Mucosa of descending colon (tissue), 3 donors: ENCODE measurements at regions not wholly inside any gene's neighbourhood (a gene's known extent, or its start where the extent isn't known, plus 50 kb on each side); places are given as distances from the start of the nearest gene placed in this dataset.
A peak's percentile ranks its signal among the peaks of the same experiment; 100 is the strongest.
"Not testable (repeated sequence)": the region's sequence is repeated elsewhere in the genome, so short reads cannot be mapped to it uniquely, and the experiment has no call there.

Experiments used
- ATAC-seq: fragments of 200-7000 bp; cut with Tn5 transposase; one replicate; pipeline ENCODE4 v1.9.1; 2020; ENCODE audit warnings: mild to moderate bottlenecking, moderate library complexity
- DNase-seq, 3 donors: peaks; one replicate each; pipeline ENCODE4 v3.0.0-alpha.2; 2020
- H3K36me3 ChIP-seq: fragments of 200-600 bp; one replicate; pipeline ENCODE4 v1.8.0; 2021; ENCODE audit warnings: low read depth, mild to moderate bottlenecking
- H3K4me1 ChIP-seq: fragments of 200-600 bp; one replicate; pipeline ENCODE4 v1.8.0; 2021; ENCODE audit warnings: low read depth, mild to moderate bottlenecking
- H3K4me3 ChIP-seq: fragments of 200-600 bp; one replicate; pipeline ENCODE4 v1.8.0; 2021; ENCODE audit warnings: mild to moderate bottlenecking
- H3K9me3 ChIP-seq: fragments of 200-600 bp; one replicate; pipeline ENCODE4 v1.8.0; 2021; ENCODE audit warnings: mild to moderate bottlenecking
- CTCF ChIP-seq: fragments of 200-600 bp; IDR thresholded peaks from one replicate; pipeline ENCODE4 v1.8.0; 2022; ENCODE audit warnings: antibody characterized with exemption, mild to moderate bottlenecking
- intact Hi-C, 2 donors: fragments of 100-400 bp; cut with DNase I in 1 of 2; cut with micrococcal nuclease in 1 of 2; formaldehyde crosslinking; loops; one replicate each; pipeline versions ENCODE4 v1.11.0 to v1.11.1; 2022; cut with DNase I, micrococcal nuclease
- donor health status: DM: no; HTN: no; CAD: no; lungs with moderate emphysema.
- donor health status: DM: no; HTN: no; CAD: no.
- donor health status: DM: no; HTN: yes; CAD: no.

GRCh38 chr11:81253244-81253643 is 1480.4 kb downstream of the FAM181B start:
- Histone ChIP-seq H3K36me3 (no peaks in the 10 kb centered on the region), H3K4me3 (no peak overlapping the region), H3K4me1 (peaks cover 10% of the 10 kb centered on the region), H3K9me3 (no peaks in the 10 kb centered on the region)
- TF ChIP-seq CTCF, result no peak
- DNase-seq, result no peak
- ATAC-seq, result peak; percentile 40
- intact Hi-C loops, result no loop called here

- DNase-seq (peak in 1 of 3 donors; percentile 17), ATAC-seq (peak; percentile 99)
- H3K4me1 ChIP-seq, result peaks cover 10% of the 10 kb centered on the region
- intact Hi-C loops, result no loop called here
- H3K4me3 ChIP-seq, result no peak overlapping the region
- no peak for TF ChIP-seq CTCF
- H3K36me3 ChIP-seq, result no peaks in the 10 kb centered on the region
- no peaks in the 10 kb centered on the region for H3K9me3 ChIP-seq
These were observed 1486.7 kb downstream of the FAM181B start for GRCh38 chr11:81246941-81247340.

- no peak for TF ChIP-seq CTCF
- intact Hi-C loops, result no loop called here
- H3K4me3 ChIP-seq, result no peak overlapping the region
- DNase-seq (no peak), ATAC-seq (no peak)
- peaks cover 10% of the 10 kb centered on the region for H3K4me1 ChIP-seq
- H3K9me3 ChIP-seq, result no peaks in the 10 kb centered on the region
- H3K36me3 ChIP-seq, result no peaks in the 10 kb centered on the region
These were observed 1487.9 kb downstream of the FAM181B start for GRCh38 chr11:81245791-81246190.

GRCh38 chr11:81241672-81242275 is 1491.9 kb downstream of the FAM181B start:
- H3K9me3 ChIP-seq, result no peaks in the 10 kb centered on the region
- TF ChIP-seq CTCF, result no peak
- ATAC-seq, result no peak
- no peak overlapping the region for H3K4me3 ChIP-seq
- intact Hi-C loops, result no loop called here
- no peaks in the 10 kb centered on the region for H3K36me3 ChIP-seq
- no peak for DNase-seq
- peaks cover 10% of the 10 kb centered on the region for H3K4me1 ChIP-seq

GRCh38 chr11:81237139-81237538 is 1496.5 kb downstream of the FAM181B start:
- ATAC-seq (peak; percentile 72), DNase-seq (peak in 1 of 3 donors; percentile 74)
- Histone ChIP-seq H3K4me3 (no peak overlapping the region), H3K4me1 (no peaks in the 10 kb centered on the region), H3K36me3 (no peaks in the 10 kb centered on the region), H3K9me3 (no peaks in the 10 kb centered on the region)
- intact Hi-C loops, result no loop called here
- no peak for TF ChIP-seq CTCF

- H3K9me3 ChIP-seq, DNase-seq, H3K36me3 ChIP-seq, ATAC-seq, H3K4me3 ChIP-seq, H3K4me1 ChIP-seq, intact Hi-C loops: not testable (repeated sequence)
These were observed 1506.3 kb downstream of the FAM181B start for GRCh38 chr11:81227409-81227808.
